BE2C (cell line): ENCODE measurements at regions not wholly inside any gene's neighbourhood (a gene's known extent, or its start where the extent isn't known, plus 50 kb on each side); places are given as distances from the start of the nearest gene placed in this dataset.

Experiments
- DNase-seq: peaks from one replicate; pipeline ENCODE4 v3.0.0-alpha.2; 2020
- H3K27me3 ChIP-seq: fragments of 250-450 bp; sonication (Bioruptor Pico); 2 replicates; pipeline ENCODE4 v1.5.1; 2020; ENCODE audit warnings: mild to moderate bottlenecking
- H3K36me3 ChIP-seq: fragments of 250-450 bp; sonication (Bioruptor Pico); 2 replicates; pipeline ENCODE4 v1.5.1; 2020; ENCODE audit warnings: mild to moderate bottlenecking
- H3K4me1 ChIP-seq: fragments of 250-450 bp; sonication (Bioruptor Pico); 2 replicates; pipeline ENCODE4 v1.5.1; 2020
- H3K4me3 ChIP-seq: 2 replicates; pipeline ENCODE4 v1.5.1; 2011; ENCODE audit warnings: low read depth, low read length
- H3K9me3 ChIP-seq: fragments of 250-450 bp; sonication (Bioruptor Pico); 2 replicates; pipeline ENCODE4 v1.5.1; 2020
- CTCF ChIP-seq: IDR thresholded peaks from 2 replicates; pipeline ENCODE4 v1.5.1; 2012; ENCODE audit warnings: mild to moderate bottlenecking, low read depth, low read length

- DNase-seq, result no peak
- Histone ChIP-seq H3K4me1 (no peaks in the 10 kb centered on the region), H3K4me3 (no peak overlapping the region), H3K27me3 (no peaks in the 10 kb centered on the region), H3K36me3 (no peaks in the 10 kb centered on the region), H3K9me3 (no peaks in the 10 kb centered on the region)
- no peak for TF ChIP-seq CTCF
Observed at GRCh38 chr3:187929112-187929816, 184.0 kb upstream of the BCL6 start.

GRCh38 chr3:187930021-187930420 is 184.8 kb upstream of the BCL6 start:
- Histone ChIP-seq H3K36me3 (no peaks in the 10 kb centered on the region), H3K9me3 (no peaks in the 10 kb centered on the region), H3K4me1 (peaks cover under 1% of the 10 kb centered on the region; the same call in 1 of the 2 replicates), H3K27me3 (no peaks in the 10 kb centered on the region), H3K4me3 (no peak overlapping the region)
- TF ChIP-seq CTCF, result no peak
- DNase-seq, result no peak

GRCh38 chr3:187931101-187931500 is 185.8 kb upstream of the BCL6 start:
- TF ChIP-seq CTCF, result no peak
- no peaks in the 10 kb centered on the region for H3K36me3 ChIP-seq
- no peaks in the 10 kb centered on the region for H3K9me3 ChIP-seq
- H3K4me1 ChIP-seq, result peaks cover 8% of the 10 kb centered on the region; the same call in 1 of the 2 replicates
- H3K4me3 ChIP-seq, result no peak overlapping the region
- no peaks in the 10 kb centered on the region for H3K27me3 ChIP-seq
- no peak for DNase-seq

- Histone ChIP-seq H3K4me1 (peaks cover 9% of the 10 kb centered on the region; the same call in 1 of the 2 replicates), H3K4me3 (no peak overlapping the region), H3K36me3 (no peaks in the 10 kb centered on the region), H3K27me3 (no peaks in the 10 kb centered on the region), H3K9me3 (no peaks in the 10 kb centered on the region)
- DNase-seq, result no peak
- TF ChIP-seq CTCF, result no peak
Observed at GRCh38 chr3:187931770-187932278, 186.6 kb upstream of the BCL6 start.

- Histone ChIP-seq H3K9me3 (no peaks in the 10 kb centered on the region), H3K36me3 (no peaks in the 10 kb centered on the region), H3K4me1 (peaks cover 9% of the 10 kb centered on the region; the same call in 1 of the 2 replicates), H3K27me3 (no peaks in the 10 kb centered on the region), H3K4me3 (no peak overlapping the region)
- no peak for TF ChIP-seq CTCF
- DNase-seq, result no peak
Observed at GRCh38 chr3:187932530-187932929, 187.3 kb upstream of the BCL6 start.

- peaks cover 9% of the 10 kb centered on the region; the same call in 1 of the 2 replicates for H3K4me1 ChIP-seq
- no peaks in the 10 kb centered on the region for H3K27me3 ChIP-seq
- H3K4me3 ChIP-seq, result no peak overlapping the region
- H3K9me3 ChIP-seq, result no peaks in the 10 kb centered on the region
- no peak for TF ChIP-seq CTCF
- peak; percentile 91 for DNase-seq
- no peaks in the 10 kb centered on the region for H3K36me3 ChIP-seq
Observed at GRCh38 chr3:187935623-187936156, 190.4 kb upstream of the BCL6 start.
